HK-2 (cell line): ENCODE measurements at regions not wholly inside any gene's neighbourhood (a gene's known extent, or its start where the extent isn't known, plus 50 kb on each side); places are given as distances from the start of the nearest gene placed in this dataset.

Source experiments
- DNase-seq: peaks from one replicate; pipeline ENCODE4 v3.0.0-alpha.2; 2018; ENCODE audit not compliant: unreplicated experiment

DNA sequence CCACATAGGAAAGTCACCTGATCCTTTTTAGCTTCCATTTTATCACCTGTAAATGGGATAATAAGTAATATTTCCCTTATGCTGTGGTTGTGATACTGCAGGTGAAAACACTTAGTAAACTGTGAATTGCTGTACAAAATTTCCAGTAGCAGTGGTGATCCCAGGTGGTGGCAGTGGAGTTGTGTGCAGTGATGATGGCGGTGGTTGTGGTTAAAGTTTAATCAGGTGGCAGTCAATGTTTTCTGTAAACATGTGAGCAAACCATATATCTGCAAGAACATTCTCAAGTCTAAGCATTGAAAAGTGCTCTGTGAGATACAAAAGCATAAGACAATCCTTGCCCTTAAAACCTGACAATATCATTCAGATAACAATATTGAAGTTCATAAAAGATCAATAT, 480.2 kb downstream of the RASEF start:
- no peak for DNase-seq

DNA sequence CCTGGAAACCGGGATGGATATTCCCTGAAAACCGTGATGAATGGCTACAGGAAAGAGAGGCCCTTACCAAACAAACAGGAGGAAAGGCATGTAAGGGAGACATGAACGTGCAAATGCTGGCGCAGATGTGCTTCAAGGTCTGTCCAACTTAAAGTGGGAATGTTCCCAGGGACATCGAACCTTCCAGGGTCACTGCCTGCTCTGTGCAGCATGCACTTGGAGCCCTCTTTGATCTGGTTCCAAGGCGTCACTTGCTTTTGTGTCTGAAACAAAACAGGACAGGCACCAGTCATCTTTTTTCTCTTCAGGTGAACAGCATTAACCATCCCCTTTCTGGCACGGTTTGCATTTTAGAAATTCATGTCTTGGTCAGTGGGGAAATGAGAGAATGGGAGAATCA, 479.4 kb downstream of the RASEF start:
- DNase-seq = no peak

DNA sequence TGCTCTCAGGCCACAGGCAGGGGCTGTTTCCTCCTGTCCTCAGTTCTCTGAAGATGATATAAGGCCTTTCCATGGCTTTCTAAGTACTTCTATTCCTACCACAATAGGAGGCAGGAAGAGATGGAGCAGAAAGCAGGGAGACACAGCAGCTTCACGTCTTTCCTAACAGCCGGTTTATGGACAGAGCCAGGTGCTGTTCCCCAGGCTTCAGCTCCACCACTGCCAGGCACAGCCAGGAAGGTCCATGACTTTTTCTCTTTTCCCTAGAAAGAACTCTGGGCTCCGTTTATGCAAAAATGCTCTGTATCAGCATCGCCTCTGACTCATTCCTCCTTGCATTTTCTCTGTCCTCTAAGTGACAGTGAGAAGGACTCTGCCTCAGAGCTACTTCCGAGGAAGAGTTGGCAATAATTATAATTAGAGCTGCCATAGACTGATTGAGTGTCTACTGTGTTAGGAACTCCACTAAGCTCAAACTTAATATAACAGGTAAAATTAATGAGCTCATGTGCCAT, 478.5 kb downstream of the RASEF start:
- DNase-seq = no peak

DNA sequence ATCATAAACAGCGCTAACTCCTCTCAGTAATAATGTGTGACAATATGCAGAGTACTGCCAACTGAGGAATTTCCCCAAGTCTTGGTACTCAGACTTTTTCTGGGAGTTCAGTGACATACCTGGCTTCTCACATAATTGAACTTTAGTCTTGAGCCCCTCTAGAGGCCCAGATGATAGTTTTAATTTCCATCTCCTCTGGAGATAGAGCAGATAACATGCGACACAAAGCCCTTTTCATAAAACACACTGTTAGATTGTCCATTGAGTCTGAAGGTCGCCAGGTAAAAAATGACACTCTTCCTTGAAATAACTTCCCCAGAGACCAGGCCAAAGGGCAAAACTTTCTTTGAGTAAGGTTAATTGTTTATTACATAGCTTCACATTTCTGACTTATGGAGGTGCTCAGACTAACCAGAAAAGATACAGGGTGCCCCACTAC, 476.0 kb downstream of the RASEF start:
- no peak for DNase-seq

DNA sequence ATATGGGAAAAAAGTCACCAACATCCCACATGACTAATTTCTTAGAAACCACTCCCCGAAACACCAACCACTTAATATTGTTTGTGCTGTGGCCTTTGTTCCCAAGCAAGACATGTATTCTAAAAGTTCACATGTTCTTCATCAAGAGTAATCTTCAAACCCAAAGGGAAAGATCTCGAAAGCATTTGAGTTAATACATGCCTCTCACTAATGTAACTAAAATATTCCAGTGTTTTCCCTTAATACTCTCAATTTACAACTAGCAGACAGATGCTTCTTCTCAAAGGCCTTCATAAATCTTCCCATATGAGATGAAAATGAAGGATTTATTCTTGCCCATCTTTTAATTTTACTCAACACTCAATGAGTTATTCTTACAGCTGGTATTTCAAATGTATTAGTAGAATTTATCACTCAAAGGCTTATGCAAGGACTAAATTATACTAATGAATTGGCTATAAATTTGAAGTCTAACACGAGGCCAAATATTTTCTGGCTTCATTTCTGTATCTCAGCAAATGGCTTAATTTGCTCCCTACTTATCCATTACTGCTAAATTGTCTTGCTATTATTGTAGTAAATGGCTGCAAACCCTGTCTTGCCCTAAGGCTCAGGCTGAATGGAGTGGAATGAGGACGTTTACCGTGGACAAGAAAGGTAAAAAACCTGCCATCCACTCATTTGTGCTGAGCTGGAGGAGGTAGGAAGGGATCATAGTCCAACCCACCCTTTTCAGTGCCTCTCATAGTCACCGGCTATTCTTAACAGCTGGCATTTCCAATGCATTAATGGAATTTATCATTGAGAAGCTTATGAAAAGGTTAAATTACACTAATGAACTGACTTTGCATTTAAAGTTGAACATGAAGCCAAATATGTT, 474.4 kb downstream of the RASEF start:
- DNase-seq = no peak

DNA sequence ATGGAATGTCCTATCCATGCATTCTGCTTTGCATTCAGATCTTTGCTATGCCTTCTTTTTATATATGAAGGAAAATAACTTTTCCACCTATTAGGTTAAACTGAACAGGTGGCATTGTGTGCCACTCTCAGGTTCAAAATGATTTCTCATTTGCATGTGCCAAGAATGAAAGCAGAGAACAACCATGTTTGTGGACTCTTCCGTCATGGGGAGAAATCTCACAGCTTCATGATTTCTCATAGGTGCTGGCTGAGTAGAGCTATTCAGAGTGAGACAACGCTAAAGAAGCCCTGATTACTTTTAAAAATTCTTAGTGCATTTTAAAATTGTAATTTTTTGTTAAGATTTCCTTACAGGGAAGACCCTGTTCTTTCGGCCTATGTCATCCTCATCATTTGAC, 472.1 kb downstream of the RASEF start:
- no peak for DNase-seq

DNA sequence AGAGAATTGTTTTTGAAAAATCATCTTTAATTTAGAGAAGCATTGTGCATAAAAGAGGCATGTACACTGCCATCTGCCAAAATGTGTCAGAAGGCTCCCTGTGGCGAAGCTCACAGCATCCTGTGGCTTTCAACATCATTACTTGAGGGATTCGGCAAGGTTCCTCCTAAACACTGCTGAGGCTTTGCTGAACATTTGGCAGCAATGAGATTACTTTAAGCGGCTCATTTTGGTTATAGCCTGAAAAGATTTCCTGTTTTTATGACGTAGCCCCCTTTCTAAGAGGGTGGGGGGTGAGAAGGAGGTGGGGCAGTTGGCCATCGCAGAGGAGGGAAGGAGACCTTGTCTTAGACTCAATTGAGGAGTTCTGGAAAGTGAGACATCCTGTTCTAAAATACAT, 469.4 kb downstream of the RASEF start:
- no peak for DNase-seq

DNA sequence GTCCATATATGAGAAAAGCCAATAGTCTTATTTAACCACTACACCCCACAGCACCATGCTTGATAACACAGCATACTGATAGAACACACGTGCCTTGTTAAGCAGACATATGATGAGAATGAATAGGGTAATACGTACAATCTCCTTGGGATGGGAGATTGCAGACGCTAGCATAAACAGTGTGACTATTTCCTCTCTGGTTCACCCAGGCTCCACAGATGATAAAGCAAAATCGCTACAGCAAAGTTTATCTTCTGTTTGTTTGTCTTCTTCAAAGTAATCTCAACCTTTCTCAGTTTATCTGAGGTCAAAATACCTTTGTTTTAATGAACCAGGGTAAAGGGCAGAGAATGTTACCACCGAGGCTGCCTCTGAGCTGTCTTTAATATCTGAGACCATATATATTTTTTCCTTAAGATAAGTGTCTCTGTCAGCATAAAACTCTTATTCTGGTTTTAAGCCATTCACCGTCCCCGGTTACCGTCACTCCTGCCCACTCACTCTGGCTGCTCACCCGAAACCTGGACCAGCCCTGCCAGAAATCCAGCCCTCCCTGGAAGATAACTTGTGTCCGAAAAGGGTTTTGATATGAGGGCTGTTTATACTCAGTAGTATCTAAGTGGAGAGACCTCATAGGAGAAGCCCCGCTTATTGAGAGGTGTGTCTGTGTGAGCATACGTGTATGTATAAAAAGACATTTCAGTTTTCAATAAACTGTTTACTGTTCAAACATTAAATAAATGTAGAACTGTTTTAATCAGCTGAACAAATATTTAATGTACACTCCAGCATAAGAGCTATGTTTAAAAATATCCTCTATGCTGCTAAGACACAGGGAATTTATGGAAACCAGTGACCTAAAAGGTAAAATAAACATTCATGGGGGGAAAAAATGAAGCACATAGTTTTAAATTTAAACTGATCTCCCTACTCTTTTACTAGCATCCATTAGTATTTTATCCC, 465.4 kb downstream of the RASEF start:
- no peak for DNase-seq

DNA sequence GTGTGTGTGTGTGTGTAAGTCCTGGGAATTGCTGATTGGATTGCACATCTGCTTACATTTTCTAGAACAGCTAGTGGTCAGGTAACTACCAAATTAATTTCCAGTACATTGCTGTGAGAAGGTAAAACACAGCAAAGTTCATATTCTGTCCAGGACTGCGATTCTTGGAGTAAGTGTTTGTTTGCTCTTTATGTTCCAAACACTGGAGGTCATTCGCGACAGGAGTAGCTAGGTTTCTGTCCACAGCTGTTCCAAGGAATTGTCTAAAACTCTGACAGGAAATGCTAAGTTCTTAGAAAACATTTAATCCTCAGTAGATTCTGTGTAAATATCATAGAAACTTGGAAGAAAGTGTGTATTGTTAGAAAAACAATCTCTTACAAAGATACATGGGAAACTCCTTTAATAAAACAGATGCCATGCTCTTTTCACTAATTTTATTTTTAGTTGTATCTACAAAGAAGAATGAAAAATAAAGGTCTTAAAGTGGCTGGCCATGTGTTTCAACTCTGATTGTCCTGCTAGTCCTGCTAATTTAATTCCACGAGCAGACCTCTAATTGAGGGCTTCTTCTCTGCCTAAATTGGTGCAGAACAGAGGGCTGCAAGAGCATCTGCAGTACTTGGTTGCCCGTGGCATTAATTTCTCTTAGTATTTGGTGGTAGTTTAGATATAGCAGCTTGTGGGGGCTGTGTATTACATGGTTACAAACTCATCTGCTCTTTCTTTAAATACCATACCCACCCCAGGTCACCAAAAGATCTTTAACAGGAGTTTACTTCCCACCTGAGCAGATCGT, 464.5 kb downstream of the RASEF start:
- DNase-seq = no peak

DNA sequence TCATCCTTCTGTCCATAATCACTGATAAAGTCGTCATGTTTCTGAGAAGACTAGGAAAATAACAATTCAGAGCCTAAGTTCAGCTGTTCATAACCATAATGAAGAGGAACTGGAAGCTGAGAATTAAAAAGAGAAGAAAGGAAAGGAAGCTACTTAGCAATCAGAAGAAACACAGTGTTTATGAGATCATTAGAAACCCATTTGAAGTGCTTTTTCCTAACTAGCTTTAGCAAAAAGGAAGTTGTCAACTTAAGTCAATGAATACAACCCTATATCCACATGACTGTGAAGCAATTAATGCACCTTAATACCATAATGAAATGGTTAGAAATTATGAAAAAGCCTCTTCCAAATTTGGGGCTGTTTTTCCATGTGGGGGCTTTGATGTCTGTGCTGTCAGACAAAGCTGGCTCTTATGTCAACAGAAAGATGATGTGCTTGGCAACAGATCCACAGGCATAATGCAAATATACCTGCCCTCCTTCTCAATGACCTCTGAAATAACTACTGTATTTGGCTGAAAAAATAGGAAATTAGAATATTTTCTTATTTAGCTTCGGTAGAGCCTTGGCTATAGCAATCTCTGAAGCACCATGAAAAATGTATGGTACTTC, 463.5 kb downstream of the RASEF start:
- DNase-seq = no peak

DNA sequence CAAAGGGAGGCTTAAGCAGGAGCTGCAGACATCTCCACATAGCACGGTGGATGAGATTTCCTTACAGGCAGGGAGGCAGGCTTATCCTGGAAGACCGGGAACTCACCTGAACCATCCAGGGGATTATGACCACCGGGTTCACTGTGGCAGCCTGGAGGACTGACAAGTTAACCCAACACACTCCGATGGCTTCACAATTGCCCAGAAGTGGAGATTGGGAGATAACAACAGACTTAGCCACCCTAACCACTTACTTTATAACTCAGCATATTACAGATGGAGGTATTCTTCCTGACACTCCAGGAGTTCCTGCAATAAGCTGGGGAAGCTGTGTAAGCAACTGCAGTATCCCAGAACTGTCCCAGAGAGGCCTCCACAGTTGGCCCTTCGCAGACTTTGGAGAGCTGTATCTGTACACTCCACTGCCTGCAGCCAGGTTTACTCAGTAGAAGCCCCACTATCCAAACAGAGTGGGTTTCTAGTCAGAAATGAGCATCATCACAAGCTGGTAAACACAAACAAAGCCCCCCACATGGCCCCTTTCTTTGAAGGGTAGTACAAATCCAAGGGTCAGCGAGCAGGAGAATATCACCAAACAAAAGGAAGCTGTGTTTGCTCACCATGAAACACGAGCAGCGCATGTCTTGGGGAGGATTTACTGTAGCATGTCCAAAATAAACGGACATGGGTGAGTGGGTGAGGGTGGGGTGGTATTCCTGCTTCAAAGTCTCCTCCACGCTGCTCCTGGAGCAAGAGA, 462.2 kb downstream of the RASEF start:
- DNase-seq = no peak

DNA sequence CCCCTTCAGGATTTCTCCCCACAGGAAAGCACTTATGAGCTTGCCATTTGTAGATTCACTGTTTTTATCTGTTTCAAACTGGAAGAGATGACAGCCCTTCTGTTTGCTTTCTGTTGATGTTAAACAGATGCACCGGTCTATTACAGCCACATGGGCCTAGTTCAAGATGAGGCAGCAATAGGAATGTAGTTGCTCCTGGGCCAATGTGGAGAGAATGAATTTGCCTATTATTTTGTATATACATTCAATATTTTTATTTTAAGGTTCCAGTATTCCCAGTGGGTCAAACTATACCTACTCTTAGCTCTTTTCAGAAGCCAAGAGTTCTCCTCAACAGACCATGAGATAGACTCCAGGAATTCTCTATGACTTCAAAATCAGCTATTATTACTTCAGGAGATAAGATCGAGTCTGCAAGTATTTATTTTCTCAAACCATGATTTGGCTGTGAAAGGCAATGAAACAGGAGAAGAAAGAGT, 461.6 kb downstream of the RASEF start:
- no peak for DNase-seq

DNA sequence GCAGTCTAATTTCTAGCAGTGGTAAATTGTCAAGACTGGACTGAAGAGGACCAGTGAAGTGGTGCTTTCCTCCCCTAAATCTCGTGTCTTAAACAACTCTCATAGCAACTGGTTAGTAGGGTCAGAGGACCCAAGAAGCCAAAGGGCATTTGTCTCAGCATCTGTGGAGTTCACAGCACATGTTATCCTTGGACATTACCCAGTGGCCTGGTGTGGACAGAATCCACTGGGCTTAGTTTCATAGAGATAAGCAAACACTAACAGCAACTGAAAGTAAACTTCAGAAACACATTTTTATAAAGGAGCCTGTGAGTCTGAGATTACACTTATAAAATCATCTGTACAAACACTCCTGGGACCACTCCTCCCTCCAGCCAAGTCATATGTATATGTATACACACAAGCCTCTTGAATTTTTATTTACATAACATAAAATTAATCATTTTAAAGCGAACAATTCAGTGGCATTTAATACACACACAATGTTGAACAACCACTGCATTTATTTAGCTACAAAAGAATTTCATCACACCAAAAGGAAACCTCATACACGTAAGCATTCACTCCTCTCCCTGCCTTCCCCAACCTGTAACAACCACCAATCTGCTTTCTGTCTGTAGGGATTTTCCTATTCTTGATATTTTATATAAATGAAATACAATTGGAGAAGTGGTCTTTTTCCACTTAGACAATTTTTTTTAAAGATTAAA, 457.8 kb downstream of the RASEF start:
- DNase-seq = no peak

DNA sequence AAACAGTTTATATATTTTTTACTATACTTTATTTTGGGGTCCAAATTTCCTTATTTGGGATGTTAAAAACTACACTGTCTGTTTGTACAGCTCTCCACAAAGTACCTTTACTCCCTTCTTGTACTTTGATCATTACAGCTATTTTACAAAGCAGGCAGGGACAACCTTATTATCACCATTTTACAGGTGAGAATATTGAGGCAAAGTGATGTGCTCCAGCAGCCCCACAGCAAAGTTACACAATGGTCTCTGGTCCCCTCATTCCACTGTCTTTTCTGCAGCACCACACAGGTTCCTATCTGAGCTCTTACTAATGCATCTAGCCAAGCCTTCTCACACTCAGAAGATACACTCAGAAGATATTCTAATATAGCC, 457.3 kb downstream of the RASEF start:
- no peak for DNase-seq

DNA sequence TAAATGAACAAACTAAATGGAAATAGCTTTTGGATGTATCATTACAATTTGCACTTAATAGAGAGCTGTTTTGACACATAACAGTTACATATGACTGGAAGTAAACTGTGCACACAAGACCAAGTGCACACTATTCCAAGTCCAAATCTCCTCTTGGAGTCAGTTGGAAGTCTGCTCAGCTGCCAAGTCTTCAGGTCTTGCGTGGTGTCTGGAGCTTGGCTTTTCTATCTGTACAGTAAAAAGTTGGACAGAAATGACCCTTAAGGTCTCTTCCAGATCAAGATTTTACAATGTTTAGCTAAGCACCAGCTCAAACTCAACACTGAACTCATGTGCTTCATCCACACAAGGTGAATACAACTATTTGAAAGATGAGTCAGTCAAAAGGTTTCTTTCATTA, 456.9 kb downstream of the RASEF start:
- DNase-seq = no peak

DNA sequence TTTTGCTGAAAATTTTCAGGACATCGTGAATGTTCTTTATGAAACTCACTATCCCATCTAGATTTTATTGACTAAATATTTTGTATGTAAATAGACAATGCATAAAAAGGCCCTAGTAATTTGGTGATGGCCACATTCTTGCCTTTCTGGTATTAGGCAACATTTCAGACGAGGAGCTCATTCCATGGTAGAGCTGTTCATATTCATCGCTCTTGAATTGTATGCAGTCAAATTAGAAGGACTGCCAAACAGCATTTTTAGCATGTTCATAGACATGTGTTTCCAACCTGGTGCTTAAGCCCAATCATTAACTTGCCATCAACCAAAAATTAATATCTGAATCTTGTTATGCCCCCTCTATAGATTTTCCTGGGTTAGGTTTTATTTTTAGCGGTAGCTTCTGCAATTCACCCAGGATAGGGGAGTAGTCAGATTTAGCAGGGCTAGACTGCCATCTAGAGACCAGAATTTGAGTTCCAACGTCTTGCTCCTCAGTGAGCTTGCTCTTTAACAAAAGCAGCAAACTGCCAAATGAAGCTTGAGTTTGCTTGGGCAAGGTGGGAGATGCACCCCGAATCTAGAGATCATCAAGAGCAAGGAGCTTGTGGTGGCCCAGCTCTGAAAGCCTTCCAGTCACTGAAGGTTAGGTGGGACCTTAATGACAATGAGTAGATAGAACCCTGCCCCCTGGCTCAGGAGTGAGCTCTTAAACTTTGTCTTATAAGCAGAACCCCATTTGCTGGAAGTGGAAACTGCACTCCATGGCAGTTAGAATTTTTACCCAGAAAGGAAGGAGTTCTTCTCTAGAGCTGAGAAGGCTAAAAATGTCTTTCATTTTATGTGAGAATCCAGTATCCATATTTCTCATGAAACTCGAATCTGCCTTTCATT, 456.2 kb downstream of the RASEF start:
- DNase-seq = peak; percentile 13

DNA sequence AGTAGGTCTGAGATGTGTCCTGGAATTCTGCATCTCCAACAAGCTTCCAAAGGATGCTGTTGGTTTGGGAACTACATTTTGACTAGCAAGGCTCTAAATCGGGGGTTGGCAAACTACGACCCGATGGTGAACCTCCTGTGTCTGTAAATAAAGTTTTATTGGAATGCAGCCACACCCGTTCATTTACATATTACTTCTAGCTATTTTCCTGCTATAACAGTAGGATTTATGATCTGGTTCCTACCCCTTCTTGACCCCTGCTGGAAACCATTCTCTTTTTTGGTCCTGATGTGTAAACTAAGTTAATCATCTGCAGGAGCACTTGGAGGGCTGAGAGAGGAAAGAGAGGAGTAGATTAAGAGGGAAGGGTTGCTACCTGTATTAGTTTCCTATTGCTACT, 454.5 kb downstream of the RASEF start:
- DNase-seq = no peak

DNA sequence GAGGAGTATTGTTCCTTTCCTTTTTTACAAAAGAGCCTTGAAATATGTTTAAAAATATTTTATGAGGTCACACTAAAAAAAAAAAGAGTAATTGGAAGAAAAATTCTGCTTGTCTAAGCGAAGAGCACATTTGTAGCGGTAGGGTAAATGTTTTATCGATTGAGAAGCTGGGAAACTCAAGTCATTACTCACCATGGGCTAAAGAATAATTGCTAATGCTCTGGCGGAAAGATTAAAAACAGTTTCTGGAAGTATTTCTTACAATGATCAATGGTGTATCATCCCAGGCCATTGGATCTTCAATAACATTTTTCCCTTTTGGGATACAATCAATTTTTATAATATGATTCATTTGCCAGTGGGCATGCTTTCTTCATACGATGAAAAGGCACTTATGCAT, 450.0 kb downstream of the RASEF start:
- no peak for DNase-seq

DNA sequence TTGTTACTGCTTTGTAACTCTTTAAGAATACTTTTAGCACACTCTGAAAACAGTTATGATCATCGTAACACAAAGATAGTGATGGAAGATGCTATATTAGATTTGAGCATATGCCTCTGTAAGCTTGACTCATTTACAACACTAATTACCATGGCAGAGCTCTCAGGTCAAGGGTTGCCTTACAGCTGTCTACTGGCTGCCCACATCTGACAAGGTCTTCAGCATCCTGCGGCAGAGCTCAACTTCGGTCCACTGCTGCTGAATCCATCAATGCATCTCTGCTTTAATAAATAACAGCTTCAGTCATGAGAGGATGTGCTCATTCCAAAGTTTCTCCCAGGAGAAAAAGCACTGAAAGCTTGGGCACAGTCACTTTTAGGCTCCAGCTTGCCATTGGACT, 449.4 kb downstream of the RASEF start:
- no peak for DNase-seq
